ENCODE measurements at regions not wholly inside any gene's neighbourhood (a gene's known extent, or its start where the extent isn't known, plus 50 kb on each side); places are given as distances from the start of the nearest gene placed in this dataset.
"Not testable (repeated sequence)": the region's sequence is repeated elsewhere in the genome, so short reads cannot be mapped to it uniquely, and the experiment has no call there.

DNA sequence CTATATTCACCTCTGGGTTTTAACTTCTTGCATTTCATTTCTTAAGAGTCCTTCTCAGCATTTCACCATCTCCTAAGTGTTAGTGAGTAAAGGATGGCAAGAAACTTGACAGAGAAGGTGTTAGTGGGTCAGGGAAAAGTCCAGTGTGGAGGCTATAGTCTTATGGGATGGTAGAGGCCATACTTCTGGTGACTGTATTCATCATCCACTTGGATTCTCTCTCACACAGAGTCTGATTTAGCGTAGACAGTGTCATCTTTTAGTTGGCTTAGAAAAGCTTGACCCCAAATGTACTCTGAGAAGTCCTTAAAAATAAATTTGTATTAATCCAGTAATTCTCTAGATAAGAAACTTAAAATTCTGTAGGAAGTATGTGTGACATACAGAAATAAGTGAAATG is 232.4 kb upstream of the FBXO33 start (continued):
- TF ChIP-seq, protein P1, sequence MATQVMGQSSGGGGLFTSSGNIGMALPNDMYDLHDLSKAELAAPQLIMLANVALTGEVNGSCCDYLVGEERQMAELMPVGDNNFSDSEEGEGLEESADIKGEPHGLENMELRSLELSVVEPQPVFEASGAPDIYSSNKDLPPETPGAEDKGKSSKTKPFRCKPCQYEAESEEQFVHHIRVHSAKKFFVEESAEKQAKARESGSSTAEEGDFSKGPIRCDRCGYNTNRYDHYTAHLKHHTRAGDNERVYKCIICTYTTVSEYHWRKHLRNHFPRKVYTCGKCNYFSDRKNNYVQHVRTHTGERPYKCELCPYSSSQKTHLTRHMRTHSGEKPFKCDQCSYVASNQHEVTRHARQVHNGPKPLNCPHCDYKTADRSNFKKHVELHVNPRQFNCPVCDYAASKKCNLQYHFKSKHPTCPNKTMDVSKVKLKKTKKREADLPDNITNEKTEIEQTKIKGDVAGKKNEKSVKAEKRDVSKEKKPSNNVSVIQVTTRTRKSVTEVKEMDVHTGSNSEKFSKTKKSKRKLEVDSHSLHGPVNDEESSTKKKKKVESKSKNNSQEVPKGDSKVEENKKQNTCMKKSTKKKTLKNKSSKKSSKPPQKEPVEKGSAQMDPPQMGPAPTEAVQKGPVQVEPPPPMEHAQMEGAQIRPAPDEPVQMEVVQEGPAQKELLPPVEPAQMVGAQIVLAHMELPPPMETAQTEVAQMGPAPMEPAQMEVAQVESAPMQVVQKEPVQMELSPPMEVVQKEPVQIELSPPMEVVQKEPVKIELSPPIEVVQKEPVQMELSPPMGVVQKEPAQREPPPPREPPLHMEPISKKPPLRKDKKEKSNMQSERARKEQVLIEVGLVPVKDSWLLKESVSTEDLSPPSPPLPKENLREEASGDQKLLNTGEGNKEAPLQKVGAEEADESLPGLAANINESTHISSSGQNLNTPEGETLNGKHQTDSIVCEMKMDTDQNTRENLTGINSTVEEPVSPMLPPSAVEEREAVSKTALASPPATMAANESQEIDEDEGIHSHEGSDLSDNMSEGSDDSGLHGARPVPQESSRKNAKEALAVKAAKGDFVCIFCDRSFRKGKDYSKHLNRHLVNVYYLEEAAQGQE (IDR thresholded peaks at IDR 0.05) = no peak
- TF ChIP-seq RNF2 (IDR thresholded peaks at IDR 0.05; ENCODE audit: borderline replicate concordance, low read depth) (no peak), KDM1A (IDR thresholded peaks at IDR 0.05; ENCODE audit: low read depth) (no peak), NR3C1 (IDR thresholded peaks at IDR 0.05) (no peak), CBX8 (IDR thresholded peaks at IDR 0.05) (no peak), GATA3 (IDR thresholded peaks at IDR 0.05; ENCODE audit: borderline replicate concordance) (no peak), ZFP36 (IDR thresholded peaks at IDR 0.05; ENCODE audit: borderline replicate concordance, partially characterized antibody) (no peak)
- TF ChIP-seq, protein P2, sequence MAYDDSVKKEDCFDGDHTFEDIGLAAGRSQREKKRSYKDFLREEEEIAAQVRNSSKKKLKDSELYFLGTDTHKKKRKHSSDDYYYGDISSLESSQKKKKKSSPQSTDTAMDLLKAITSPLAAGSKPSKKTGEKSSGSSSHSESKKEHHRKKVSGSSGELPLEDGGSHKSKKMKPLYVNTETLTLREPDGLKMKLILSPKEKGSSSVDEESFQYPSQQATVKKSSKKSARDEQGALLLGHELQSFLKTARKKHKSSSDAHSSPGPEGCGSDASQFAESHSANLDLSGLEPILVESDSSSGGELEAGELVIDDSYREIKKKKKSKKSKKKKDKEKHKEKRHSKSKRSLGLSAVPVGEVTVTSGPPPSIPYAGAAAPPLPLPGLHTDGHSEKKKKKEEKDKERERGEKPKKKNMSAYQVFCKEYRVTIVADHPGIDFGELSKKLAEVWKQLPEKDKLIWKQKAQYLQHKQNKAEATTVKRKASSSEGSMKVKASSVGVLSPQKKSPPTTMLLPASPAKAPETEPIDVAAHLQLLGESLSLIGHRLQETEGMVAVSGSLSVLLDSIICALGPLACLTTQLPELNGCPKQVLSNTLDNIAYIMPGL (CRISPR knock-in tag; IDR thresholded peaks at IDR 0.05; ENCODE audit: borderline replicate concordance) = no peak
- TF ChIP-seq, protein P3, sequence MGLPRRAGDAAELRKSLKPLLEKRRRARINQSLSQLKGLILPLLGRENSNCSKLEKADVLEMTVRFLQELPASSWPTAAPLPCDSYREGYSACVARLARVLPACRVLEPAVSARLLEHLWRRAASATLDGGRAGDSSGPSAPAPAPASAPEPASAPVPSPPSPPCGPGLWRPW (IDR thresholded peaks at IDR 0.05) = no peak

DNA sequence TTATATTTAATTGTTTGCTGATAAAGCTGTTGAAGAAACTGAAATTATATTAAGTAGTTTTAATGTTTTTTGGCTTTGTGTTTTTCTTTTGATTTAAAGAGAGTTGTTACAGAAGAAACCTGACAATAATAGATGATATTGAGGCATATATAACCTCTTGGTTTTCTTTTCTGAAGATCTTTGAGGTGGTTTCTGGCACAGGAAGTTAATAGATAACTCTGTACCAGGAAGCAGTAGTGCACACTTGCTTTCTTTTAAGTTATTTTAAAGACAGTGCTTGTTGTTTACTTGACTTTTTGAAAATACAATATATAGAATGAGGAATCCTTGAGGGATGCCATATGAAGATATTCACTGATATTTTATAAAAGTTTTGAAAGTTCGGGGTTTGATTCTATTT is 209.0 kb upstream of the FBXO33 start:
- FAIRE-seq (no peak), ATAC-seq (no peak), DNase-seq (ENCODE audit: low read depth in 1 of 2, low spot score in 1 of 2) (no peak)
- WGBS (ENCODE audit: missing lambda C conversion rate) = 0% methylated on average over 1 of the region's 1 CpG
- Histone ChIP-seq H3K4me3 (no peak overlapping the region), H3K4me1 (no peaks in the 10 kb centered on the region), H3K4me2 (no peak overlapping the region), H3K9me3 (no peaks in the 10 kb centered on the region), H3K27ac (no peak overlapping the region)
- ChIA-PET POLR2A (no interaction called here), CTCF (no interaction called here)
- no peak for TF ChIP-seq HDAC2 (IDR thresholded peaks at IDR 0.05)
- no peak for TF ChIP-seq TFCP2L1 (CRISPR knock-in tag; IDR thresholded peaks at IDR 0.05)
- no peak for TF ChIP-seq CBX2 (IDR thresholded peaks at IDR 0.05; ENCODE audit: borderline replicate concordance, low read depth)
- TF ChIP-seq CEBPB (IDR thresholded peaks at IDR 0.05) = no peak
- TF ChIP-seq, protein P2 (CRISPR knock-in tag; IDR thresholded peaks at IDR 0.05; ENCODE audit: borderline replicate concordance) = no peak
- no peak for TF ChIP-seq JUNB (IDR thresholded peaks at IDR 0.05)
- TF ChIP-seq KDM5A (IDR thresholded peaks at IDR 0.05) = no peak
- TF ChIP-seq, protein P4, sequence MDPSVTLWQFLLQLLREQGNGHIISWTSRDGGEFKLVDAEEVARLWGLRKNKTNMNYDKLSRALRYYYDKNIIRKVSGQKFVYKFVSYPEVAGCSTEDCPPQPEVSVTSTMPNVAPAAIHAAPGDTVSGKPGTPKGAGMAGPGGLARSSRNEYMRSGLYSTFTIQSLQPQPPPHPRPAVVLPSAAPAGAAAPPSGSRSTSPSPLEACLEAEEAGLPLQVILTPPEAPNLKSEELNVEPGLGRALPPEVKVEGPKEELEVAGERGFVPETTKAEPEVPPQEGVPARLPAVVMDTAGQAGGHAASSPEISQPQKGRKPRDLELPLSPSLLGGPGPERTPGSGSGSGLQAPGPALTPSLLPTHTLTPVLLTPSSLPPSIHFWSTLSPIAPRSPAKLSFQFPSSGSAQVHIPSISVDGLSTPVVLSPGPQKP (IDR thresholded peaks at IDR 0.05; ENCODE audit: low read depth, low read length) = no peak
- TF ChIP-seq BHLHE40 (IDR thresholded peaks at IDR 0.05; ENCODE audit: low read depth, low read length) = no peak
- TF ChIP-seq, protein P1 (IDR thresholded peaks at IDR 0.05) = no peak
- TF ChIP-seq, protein P5, sequence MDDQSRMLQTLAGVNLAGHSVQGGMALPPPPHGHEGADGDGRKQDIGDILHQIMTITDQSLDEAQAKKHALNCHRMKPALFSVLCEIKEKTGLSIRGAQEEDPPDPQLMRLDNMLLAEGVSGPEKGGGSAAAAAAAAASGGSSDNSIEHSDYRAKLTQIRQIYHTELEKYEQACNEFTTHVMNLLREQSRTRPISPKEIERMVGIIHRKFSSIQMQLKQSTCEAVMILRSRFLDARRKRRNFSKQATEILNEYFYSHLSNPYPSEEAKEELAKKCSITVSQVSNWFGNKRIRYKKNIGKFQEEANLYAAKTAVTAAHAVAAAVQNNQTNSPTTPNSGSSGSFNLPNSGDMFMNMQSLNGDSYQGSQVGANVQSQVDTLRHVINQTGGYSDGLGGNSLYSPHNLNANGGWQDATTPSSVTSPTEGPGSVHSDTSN (IDR thresholded peaks at IDR 0.05) = no peak
- TF ChIP-seq SREBF2 (IDR thresholded peaks at IDR 0.05) = no peak

DNA sequence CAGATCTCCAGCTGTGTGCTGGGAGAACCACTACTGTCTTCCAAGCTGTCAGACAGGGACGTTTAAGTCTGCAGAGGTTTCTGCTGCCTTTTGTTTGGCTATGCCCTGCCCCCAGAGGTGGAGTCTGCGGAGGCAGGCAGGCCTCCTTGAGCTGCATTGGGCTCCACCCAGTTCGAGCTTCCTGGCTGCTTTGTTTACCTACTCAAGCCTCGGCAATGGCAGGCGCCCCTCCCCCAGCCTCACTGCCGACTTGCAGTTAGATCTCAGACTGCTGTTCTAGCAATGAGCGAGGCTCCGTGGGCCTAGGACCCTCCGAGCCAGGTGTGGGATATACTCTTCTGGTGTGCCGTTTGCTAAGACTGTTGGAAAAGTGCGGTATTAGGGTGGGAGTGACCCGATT is 206.8 kb upstream of the FBXO33 start:
- H3K27ac ChIP-seq; H3K4me2 ChIP-seq; H3K4me3 ChIP-seq; CTCF ChIA-PET; H3K9me3 ChIP-seq; FAIRE-seq; H3K4me1 ChIP-seq; DNase-seq (ENCODE audit: low read depth in 1 of 2, low spot score in 1 of 2); ATAC-seq; POLR2A ChIA-PET: not testable (repeated sequence)
- 6% methylated on average over 7 of the region's 12 CpGs for WGBS (ENCODE audit: missing lambda C conversion rate)

All from A549 (cell line).